Mesenchymal stem cell (in vitro differentiated cells and primary cell): ENCODE measurements at regions not wholly inside any gene's neighbourhood (a gene's known extent, or its start where the extent isn't known, plus 50 kb on each side); places are given as distances from the start of the nearest gene placed in this dataset.
"Not testable (repeated sequence)": the region's sequence is repeated elsewhere in the genome, so short reads cannot be mapped to it uniquely, and the experiment has no call there.

Experiments used
- DNase-seq: peaks from one replicate; pipeline ENCODE4 v3.0.0-alpha.2; 2013
- H2AFZ ChIP-seq: one replicate; pipeline ENCODE4 v1.6.1; 2013; ENCODE audit warnings: low read depth, mild to moderate bottlenecking, control low read depth, inconsistent platforms, low read length, moderate library complexity
- H2AK5ac ChIP-seq: 2 replicates; pipeline ENCODE4 v1.6.1; 2013; ENCODE audit warnings: low read length, moderate library complexity, mild to moderate bottlenecking, inconsistent platforms; ENCODE audit not compliant: severe bottlenecking
- H2BK120ac ChIP-seq: one replicate; pipeline ENCODE4 v1.6.1; 2013; ENCODE audit warnings: low read depth, mild to moderate bottlenecking, inconsistent platforms, low read length, moderate library complexity
- H2BK12ac ChIP-seq, 2 experiments: one replicate each; pipeline ENCODE4 v1.6.1; 2013; ENCODE audit warnings: inconsistent platforms in 2 of 2, low read length in 2 of 2, mild to moderate bottlenecking in 2 of 2, moderate library complexity in 2 of 2, control low read depth in 1 of 2
- H2BK15ac ChIP-seq: one replicate; pipeline ENCODE4 v1.6.1; 2013; ENCODE audit warnings: mild to moderate bottlenecking, low read depth, inconsistent platforms; ENCODE audit not compliant: poor library complexity, severe bottlenecking
- H2BK5ac ChIP-seq: 2 replicates; pipeline ENCODE4 v1.6.1; 2013; ENCODE audit warnings: low read depth, mild to moderate bottlenecking, low read length, control low read depth, inconsistent platforms; ENCODE audit not compliant: poor library complexity, severe bottlenecking
- H3K14ac ChIP-seq, 2 experiments: one replicate each; pipeline ENCODE4 v1.6.1; 2013; ENCODE audit warnings: inconsistent platforms in 2 of 2, low read length in 2 of 2, control low read depth in 1 of 2, mild to moderate bottlenecking in 1 of 2, moderate library complexity in 1 of 2
- H3K18ac ChIP-seq, 2 experiments: one replicate each; pipeline ENCODE4 v1.6.1; 2013; ENCODE audit warnings: inconsistent platforms in 2 of 2, low read length in 2 of 2, control low read depth in 1 of 2, low read depth in 1 of 2, mild to moderate bottlenecking in 1 of 2
- H3K23ac ChIP-seq, 2 experiments: one replicate each; pipeline ENCODE4 v1.6.1; 2013; ENCODE audit warnings: inconsistent platforms in 2 of 2, low read length in 2 of 2, mild to moderate bottlenecking in 2 of 2, moderate library complexity in 2 of 2, control low read depth in 1 of 2
- H3K27ac ChIP-seq: 2 replicates; pipeline ENCODE4 v1.5.1; 2013; ENCODE audit warnings: mild to moderate bottlenecking, moderate library complexity, low read length, control low read depth, inconsistent platforms; ENCODE audit not compliant: poor library complexity, severe bottlenecking
- H3K27me3 ChIP-seq, 2 experiments: 2 replicates each; pipeline versions ENCODE4 v1.6.1 to v1.7.0; 2013; ENCODE audit warnings: low read length in 2 of 2, mild to moderate bottlenecking in 2 of 2, moderate library complexity in 2 of 2, control low read depth in 1 of 2, inconsistent platforms in 1 of 2; ENCODE audit not compliant: control insufficient read depth in 1 of 2, insufficient read depth in 1 of 2
- H3K36me3 ChIP-seq, 2 experiments: 2 replicates each; pipeline versions ENCODE4 v1.6.1 to v1.7.0; 2013; ENCODE audit warnings: low read length in 2 of 2, control low read depth in 1 of 2, inconsistent platforms in 1 of 2, low read depth in 1 of 2, mild to moderate bottlenecking in 1 of 2; ENCODE audit not compliant: insufficient read depth in 2 of 2, control insufficient read depth in 1 of 2
- H3K4ac ChIP-seq, 2 experiments: one replicate each; pipeline ENCODE4 v1.6.1; 2013; ENCODE audit warnings: inconsistent platforms in 2 of 2, low read length in 2 of 2, mild to moderate bottlenecking in 2 of 2, moderate library complexity in 2 of 2, control low read depth in 1 of 2, low read depth in 1 of 2
- H3K4me1 ChIP-seq: 2 replicates; pipeline ENCODE4 v1.6.1; 2013; ENCODE audit warnings: low read depth, low read length, control low read depth; ENCODE audit not compliant: control insufficient read depth, insufficient read depth
- H3K4me2 ChIP-seq: 2 replicates; pipeline ENCODE4 v1.6.1; 2013; ENCODE audit warnings: low read length, mild to moderate bottlenecking, inconsistent platforms; ENCODE audit not compliant: poor library complexity, severe bottlenecking
- H3K4me3 ChIP-seq, 2 experiments: 2 replicates each; pipeline versions ENCODE4 v1.5.1 to v1.7.0; 2013; ENCODE audit warnings: low read length in 2 of 2, mild to moderate bottlenecking in 2 of 2, control low read depth in 1 of 2, low read depth in 1 of 2; ENCODE audit not compliant: insufficient read depth in 1 of 2
- H3K79me1 ChIP-seq: replicated peaks from 2 replicates; pipeline ENCODE4 v1.6.1; 2013; ENCODE audit warnings: mild to moderate bottlenecking, control low read depth, low read length, inconsistent platforms; ENCODE audit not compliant: poor library complexity, severe bottlenecking
- H3K9ac ChIP-seq: 2 replicates; pipeline ENCODE4 v1.7.0; 2013; ENCODE audit warnings: mild to moderate bottlenecking, low read length, moderate library complexity
- H3K9me3 ChIP-seq: 2 replicates; pipeline ENCODE4 v1.7.0; 2013; ENCODE audit warnings: mild to moderate bottlenecking, low read length; ENCODE audit not compliant: control insufficient read depth
- H4K8ac ChIP-seq: one replicate; pipeline ENCODE4 v1.6.1; 2013; ENCODE audit warnings: inconsistent platforms, mild to moderate bottlenecking, low read length, moderate library complexity
- H4K91ac ChIP-seq: one replicate; pipeline ENCODE4 v1.6.1; 2013; ENCODE audit warnings: mild to moderate bottlenecking, low read length, inconsistent platforms
- WGBS: methylation state at CpG from one replicate; pipeline ENCODE4 v1.1.7; 2013; ENCODE audit warnings: mixed read lengths; 5-methylcytosine and 5-hydroxymethylcytosine counted together

GRCh38 chr13:84096216-84096615, 213.9 kb upstream of the SLITRK1 start:
- Histone ChIP-seq H2BK12ac (no peak overlapping the region), H3K23ac (no peak overlapping the region), H2BK15ac (no peak overlapping the region), H3K18ac (no peak overlapping the region), H3K9me3 (no peaks in the 10 kb centered on the region), H3K9ac (no peak overlapping the region), H3K4me2 (no peak overlapping the region), H2BK120ac (no peak overlapping the region), H3K4ac (no peak overlapping the region), H3K27ac (no peak overlapping the region), H4K8ac (no peak overlapping the region), H3K36me3 (no peaks in the 10 kb centered on the region), H2AK5ac (no peak overlapping the region), H2AFZ (no peak overlapping the region), H3K27me3 (no peaks in the 10 kb centered on the region), H4K91ac (no peak overlapping the region), H3K79me1 (no peaks in the 10 kb centered on the region), H3K14ac (no peak overlapping the region), H3K4me3 (no peak overlapping the region), H3K4me1 (no peaks in the 10 kb centered on the region), H2BK5ac (no peak overlapping the region)
- WGBS: 87% methylated on average over 1 of the region's 1 CpG
- no peak for DNase-seq

DNA sequence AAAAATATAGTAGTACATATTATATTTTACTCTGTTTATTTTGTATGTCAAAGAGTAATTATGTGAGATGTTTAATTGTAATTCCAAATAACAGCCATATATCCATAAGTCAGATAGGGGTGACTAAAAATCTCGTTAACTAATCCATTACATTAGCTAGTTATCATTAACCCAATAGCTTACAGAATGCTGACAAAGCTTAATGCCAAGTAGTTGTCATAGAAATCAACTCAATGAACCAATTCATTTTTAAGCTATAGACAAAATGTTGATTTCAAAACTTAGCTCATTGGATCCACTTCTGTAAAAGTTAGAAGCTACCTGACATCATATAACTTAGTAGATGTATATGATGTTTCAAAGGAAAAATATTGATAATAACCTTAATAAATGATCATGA, 206.7 kb upstream of the SLITRK1 start:
- Histone ChIP-seq H2AK5ac (no peak overlapping the region), H3K9ac (no peak overlapping the region), H2BK12ac (no peak overlapping the region), H3K27ac (no peak overlapping the region), H3K4ac (no peak overlapping the region), H3K14ac (no peak overlapping the region), H3K4me3 (no peak overlapping the region), H3K4me1 (no peaks in the 10 kb centered on the region), H3K36me3 (peaks cover 0 to 3% of the 10 kb centered on the region in 2 experiments), H2BK120ac (no peak overlapping the region), H4K8ac (no peak overlapping the region), H2AFZ (no peak overlapping the region), H3K18ac (no peak overlapping the region), H3K27me3 (no peaks in the 10 kb centered on the region), H3K79me1 (no peaks in the 10 kb centered on the region), H3K4me2 (no peak overlapping the region), H2BK5ac (no peak overlapping the region), H2BK15ac (no peak overlapping the region), H3K23ac (no peak overlapping the region), H4K91ac (no peak overlapping the region), H3K9me3 (no peaks in the 10 kb centered on the region)
- WGBS: no CpG with 5 or more reads among the region's 1 CpG
- no peak for DNase-seq

- Histone ChIP-seq H3K9ac (no peak overlapping the region), H3K27me3 (no peaks in the 10 kb centered on the region)
- 97% methylated on average over 7 of the region's 7 CpGs for WGBS
Observed at GRCh38 chr13:84086847-84087162, 204.5 kb upstream of the SLITRK1 start.

DNA sequence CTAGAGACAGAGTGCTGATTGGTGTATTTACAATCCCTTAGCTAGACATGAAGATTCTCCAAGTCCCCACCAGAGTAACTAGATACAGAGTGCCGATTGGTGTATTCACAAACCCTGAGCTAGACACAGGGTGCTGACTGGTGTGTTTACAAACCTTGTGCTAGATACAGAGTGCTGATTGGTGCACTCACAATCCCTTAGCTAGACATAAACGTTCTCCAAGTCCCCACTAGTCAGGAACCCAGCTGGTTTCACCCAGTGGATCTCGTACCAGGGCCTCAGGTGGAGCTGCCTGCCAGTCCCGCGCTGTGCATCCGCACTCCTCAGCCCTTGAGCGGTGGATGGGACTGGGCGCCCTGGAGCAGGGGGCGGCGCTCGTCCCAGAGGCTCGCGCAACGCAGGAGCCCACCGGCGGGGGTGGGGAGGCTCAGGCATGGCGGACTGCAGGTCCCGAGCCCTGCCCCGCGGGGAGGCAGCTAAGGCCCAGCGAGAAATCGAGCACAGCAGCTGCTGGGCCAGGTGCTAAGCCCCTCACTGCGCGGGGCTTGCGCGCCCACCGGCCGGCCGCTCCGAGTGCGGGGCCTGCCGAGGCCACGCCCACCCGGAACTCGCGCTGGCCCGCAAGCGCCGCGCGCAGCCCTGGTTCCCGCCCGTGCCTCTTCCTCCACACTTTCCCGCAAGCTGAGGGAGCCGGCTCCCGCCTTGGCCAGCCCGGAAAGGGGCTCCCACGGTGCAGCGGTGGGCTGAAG, 204.0 kb upstream of the SLITRK1 start:
- not testable (repeated sequence) for H2BK120ac ChIP-seq, H3K4me1 ChIP-seq, H3K9ac ChIP-seq, DNase-seq, H4K8ac ChIP-seq, H2BK12ac ChIP-seq, H3K14ac ChIP-seq, H3K9me3 ChIP-seq, H3K79me1 ChIP-seq, H3K18ac ChIP-seq, H4K91ac ChIP-seq, H2BK15ac ChIP-seq, H3K27ac ChIP-seq, H2BK5ac ChIP-seq, H3K27me3 ChIP-seq, H2AK5ac ChIP-seq, H3K23ac ChIP-seq, H2AFZ ChIP-seq, H3K4me2 ChIP-seq, H3K36me3 ChIP-seq, H3K4ac ChIP-seq
- WGBS: 94% methylated on average over 45 of the region's 49 CpGs
- peak overlapping the region in 1 of 2 experiments; percentile 40 for H3K4me3 ChIP-seq

More at GRCh38 chr13:84086847-84087162, 204.5 kb upstream of the SLITRK1 start:
- Histone ChIP-seq H2BK12ac (no peak overlapping the region), H2BK5ac (no peak overlapping the region), H4K91ac (no peak overlapping the region), H3K36me3 (peaks cover 0 to 3% of the 10 kb centered on the region in 2 experiments), H4K8ac (no peak overlapping the region), H2AFZ (no peak overlapping the region), H3K14ac (no peak overlapping the region), H3K23ac (no peak overlapping the region), H3K9me3 (no peaks in the 10 kb centered on the region), H3K79me1 (no peaks in the 10 kb centered on the region), H3K4me2 (no peak overlapping the region), H2BK15ac (no peak overlapping the region), H2AK5ac (no peak overlapping the region), H3K4ac (no peak overlapping the region), H3K27ac (no peak overlapping the region), H3K18ac (no peak overlapping the region), H3K4me3 (no peak overlapping the region), H2BK120ac (no peak overlapping the region), H3K4me1 (no peaks in the 10 kb centered on the region)
- DNase-seq: no peak
